ENCODE measurements at regions not wholly inside any gene's neighbourhood (a gene's known extent, or its start where the extent isn't known, plus 50 kb on each side); places are given as distances from the start of the nearest gene placed in this dataset.

DNA sequence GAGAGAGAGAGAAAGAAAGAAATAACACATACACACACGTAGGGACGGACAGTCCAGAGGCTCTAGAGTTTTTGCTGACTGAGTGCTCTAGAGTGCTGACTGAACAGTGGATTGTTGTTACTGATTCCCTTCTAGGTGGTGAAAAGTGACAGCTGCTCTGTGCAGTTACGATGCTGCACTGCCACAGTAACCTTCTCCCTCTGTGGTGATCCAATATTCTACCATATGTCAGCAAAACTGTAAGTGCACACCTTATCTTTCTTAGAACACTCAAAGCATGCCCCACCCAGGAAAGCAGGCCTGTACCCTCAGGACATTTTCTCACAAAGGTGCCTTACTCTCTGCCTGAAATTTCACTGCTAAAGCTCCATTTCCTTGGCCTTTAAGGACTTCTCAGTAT, 1023.5 kb downstream of the TYW1 start:
- TF ChIP-seq SIN3A (IDR thresholded peaks at IDR 0.05; ENCODE audit: borderline replicate concordance, insufficient read depth, low read length) (no peak), POLR2AphosphoS5 (IDR thresholded peaks at IDR 0.05; ENCODE audit: low read depth, low read length) (no peak)
- TF ChIP-seq, protein P1, sequence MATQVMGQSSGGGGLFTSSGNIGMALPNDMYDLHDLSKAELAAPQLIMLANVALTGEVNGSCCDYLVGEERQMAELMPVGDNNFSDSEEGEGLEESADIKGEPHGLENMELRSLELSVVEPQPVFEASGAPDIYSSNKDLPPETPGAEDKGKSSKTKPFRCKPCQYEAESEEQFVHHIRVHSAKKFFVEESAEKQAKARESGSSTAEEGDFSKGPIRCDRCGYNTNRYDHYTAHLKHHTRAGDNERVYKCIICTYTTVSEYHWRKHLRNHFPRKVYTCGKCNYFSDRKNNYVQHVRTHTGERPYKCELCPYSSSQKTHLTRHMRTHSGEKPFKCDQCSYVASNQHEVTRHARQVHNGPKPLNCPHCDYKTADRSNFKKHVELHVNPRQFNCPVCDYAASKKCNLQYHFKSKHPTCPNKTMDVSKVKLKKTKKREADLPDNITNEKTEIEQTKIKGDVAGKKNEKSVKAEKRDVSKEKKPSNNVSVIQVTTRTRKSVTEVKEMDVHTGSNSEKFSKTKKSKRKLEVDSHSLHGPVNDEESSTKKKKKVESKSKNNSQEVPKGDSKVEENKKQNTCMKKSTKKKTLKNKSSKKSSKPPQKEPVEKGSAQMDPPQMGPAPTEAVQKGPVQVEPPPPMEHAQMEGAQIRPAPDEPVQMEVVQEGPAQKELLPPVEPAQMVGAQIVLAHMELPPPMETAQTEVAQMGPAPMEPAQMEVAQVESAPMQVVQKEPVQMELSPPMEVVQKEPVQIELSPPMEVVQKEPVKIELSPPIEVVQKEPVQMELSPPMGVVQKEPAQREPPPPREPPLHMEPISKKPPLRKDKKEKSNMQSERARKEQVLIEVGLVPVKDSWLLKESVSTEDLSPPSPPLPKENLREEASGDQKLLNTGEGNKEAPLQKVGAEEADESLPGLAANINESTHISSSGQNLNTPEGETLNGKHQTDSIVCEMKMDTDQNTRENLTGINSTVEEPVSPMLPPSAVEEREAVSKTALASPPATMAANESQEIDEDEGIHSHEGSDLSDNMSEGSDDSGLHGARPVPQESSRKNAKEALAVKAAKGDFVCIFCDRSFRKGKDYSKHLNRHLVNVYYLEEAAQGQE (IDR thresholded peaks at IDR 0.05; ENCODE audit: insufficient read depth in 1 of 2, low read depth in 2 of 2, low read length in 2 of 2): no peak

All from PFSK-1 (cell line).